ENCODE measurements at regions not wholly inside any gene's neighbourhood (a gene's known extent, or its start where the extent isn't known, plus 50 kb on each side); places are given as distances from the start of the nearest gene placed in this dataset.
A peak's percentile ranks its signal among the peaks of the same experiment; 100 is the strongest.

DNA sequence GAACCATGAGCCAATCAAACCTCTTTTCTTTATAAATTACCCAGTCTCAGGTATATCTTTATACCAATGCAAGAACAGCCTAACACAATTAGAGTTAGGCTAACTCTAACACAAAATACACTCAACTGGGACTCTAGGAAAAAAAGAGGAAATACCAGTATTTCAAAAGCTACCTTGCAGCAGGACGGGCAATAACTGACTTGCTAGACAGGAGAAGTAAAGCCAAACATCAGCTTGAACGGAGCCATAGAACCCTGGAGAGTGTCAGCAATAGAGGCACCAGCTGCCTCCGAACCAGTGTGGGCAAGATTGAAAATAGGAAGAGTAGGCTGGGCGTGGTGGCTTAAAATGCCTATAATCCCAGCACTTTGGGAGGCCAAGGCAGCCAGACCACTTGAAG is 162.0 kb upstream of the SOX4 start:
- no peak for DNase-seq

DNA sequence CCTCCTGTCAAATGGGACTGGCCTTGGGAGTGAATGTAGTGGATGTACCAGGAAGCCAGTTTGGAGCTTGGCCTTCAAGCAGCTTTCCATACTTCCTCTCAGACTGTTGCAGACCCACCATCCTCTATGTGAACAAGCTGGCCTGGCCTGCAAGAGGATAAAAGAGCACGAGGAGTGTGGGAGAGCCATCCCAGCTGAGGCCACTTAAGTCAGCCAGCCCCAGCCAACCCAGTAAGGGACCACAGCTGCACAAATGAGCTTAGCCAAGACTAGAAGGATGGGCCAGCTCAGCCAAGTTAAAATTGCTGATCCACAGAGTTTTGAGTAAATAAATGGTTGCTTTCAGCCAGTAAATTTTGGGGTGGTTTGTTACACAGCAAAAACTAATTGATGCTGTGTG is 156.9 kb upstream of the SOX4 start:
- DNase-seq, result no peak

GRCh38 chr6:21437581-21437980 is 156.0 kb upstream of the SOX4 start:
- no peak for DNase-seq

- peak; percentile 85 for DNase-seq
These were observed 155.1 kb upstream of the SOX4 start for GRCh38 chr6:21438237-21438985.

- DNase-seq, result peak; percentile 36
These were observed 154.6 kb upstream of the SOX4 start for GRCh38 chr6:21438986-21439352.

- peak; percentile 11 for DNase-seq
These were observed 152.2 kb upstream of the SOX4 start for GRCh38 chr6:21441386-21441785.

DNA sequence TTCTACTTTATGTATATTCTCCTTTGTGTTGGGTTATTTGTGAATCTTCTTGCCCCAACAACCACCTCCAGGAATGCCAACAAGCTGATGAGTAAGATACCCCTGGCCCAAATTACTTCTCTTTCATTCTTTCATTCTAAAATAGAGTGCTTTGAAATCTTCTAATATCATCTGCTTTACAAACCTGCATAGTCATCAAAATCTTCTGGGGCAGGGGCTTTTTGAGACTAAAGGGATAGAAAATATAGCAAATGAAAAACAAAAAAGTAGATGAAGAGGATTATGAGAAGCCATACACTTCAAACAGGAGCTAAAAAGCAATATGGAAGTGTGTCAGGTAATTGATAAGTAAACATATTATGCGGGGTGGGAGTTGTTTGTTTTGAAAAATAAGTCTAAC is 150.7 kb upstream of the SOX4 start:
- no peak for DNase-seq

DNA sequence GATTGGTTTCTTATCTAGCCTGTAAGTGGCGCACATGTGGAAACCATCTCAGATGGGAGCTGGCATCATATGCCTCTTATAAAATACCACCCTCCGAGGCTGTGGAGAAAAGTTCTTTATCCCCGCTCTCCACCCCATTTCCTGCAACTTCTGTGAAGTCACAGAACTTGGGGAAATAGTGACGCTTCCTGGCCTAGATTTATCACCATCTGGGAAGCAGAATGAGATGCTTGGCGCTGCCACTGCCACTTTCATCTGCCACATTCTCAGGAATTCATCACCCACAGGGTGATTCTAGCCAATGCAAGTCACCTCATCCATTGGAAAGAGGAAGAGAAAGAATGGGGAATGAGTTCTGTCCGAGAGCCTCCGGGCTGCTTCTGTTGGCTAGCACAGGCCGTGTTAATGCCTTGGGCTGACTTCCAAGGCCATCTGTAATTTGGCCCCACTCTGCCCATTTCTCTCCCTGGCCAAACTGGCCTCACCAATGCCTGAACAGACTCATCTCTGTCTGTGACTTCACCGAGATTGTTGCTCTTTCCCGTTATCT is 148.8 kb upstream of the SOX4 start:
- no peak for DNase-seq

- DNase-seq, result no peak
These were observed 145.6 kb upstream of the SOX4 start for GRCh38 chr6:21447987-21448386.

- no peak for DNase-seq
These were observed 145.0 kb upstream of the SOX4 start for GRCh38 chr6:21448485-21449109.

DNA sequence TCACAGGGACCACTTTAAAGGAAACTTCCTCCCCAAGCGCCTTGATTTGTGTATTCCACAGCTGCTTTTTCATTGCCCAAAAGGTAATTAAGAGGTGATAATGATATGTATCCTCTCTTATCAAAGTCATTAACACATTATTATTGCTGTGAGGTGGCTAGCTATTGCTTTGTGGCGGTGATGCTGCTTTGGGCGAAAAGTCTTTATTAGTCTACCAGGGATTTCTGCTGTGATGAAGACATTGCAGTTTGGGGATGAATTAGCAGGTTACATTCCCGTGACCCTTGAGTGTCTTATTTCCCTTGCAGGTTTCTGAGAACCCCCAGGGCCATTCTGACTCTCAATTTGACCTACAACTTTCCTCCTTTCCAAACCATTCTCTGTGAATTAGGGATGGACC is 143.4 kb upstream of the SOX4 start:
- no peak for DNase-seq

GRCh38 chr6:21450628-21451027 is 142.9 kb upstream of the SOX4 start:
- DNase-seq, result no peak

DNA sequence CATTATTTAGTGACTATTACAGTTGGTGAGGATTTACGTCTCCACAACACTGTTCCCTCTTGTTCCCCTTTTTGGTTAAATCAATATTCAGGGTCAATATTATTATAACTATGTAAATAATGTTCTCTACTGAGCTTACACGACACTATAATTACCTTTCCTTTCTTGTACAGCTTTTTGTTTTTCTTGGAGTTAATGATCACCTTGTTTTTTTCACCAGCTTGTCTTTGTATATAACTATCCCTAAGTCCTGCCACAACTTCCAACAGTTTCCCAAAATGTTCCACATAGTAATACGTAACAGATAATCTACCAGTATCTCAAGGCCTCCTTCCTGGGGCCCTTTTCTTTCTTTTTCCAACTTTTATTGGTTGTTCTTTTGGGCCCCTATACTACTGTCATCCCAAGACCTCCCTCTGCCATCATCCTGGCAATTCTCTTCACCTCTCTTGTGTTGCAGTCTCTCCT is 142.0 kb upstream of the SOX4 start:
- DNase-seq, result no peak

DNA sequence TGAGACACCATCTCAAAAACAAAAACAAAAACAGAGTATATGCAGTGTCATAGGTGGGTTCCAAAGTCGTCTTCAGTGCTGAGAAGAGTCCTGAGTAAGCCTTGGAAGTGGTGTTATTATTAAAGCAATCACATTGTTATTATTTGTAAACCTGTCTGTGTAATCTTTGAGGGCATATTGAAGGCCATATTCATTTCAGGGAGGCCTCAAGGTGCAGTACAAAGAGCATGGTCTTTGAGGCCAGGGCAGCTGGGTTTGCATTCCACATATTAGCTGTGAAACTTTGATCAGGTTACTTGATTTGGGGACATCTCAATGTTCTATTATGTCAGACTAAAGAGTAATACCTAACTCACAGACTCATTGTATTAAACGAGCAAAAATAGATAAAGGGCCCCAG is 139.3 kb upstream of the SOX4 start:
- no peak for DNase-seq

DNA sequence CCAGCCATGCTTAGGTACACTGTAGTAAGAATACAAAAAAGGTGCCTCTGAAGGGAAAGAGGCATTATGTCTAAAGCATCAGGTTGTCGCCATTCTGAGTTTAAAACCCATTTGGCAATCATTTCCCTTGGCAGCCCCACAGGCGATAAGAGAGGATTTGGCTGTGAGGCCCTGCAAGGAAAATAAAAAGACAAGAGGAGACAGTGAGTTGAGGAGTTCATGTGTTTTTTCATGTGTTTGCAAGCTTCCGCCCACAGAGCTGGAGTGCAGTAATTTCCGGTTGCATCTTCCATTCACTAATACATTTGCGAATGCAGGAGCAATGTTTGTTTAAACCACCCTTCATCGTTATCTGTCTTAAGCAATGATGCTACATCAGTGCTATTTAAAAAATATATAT is 138.5 kb upstream of the SOX4 start:
- DNase-seq, result no peak

DNA sequence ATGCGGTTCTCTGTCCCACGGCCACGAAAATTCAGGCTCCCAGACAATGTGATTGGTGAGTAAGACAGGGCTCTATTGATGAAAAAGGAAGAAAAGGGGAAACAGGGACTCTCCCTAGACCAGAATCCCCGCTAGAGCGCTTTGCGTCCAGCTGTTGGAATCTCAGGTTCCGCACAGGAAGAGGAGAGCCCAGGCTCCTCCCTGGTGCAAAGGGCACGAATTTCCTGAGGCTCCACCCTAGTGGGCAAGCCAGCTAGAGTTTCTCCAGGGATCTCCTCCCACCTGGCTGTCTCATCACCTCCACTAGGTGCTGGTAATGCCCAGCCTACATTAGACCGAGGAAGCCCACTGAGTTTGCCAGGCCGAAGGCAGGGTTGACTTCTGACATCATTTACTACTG is 135.9 kb upstream of the SOX4 start:
- no peak for DNase-seq

- no peak for DNase-seq
These were observed 133.9 kb upstream of the SOX4 start for GRCh38 chr6:21459641-21460040.

DNA sequence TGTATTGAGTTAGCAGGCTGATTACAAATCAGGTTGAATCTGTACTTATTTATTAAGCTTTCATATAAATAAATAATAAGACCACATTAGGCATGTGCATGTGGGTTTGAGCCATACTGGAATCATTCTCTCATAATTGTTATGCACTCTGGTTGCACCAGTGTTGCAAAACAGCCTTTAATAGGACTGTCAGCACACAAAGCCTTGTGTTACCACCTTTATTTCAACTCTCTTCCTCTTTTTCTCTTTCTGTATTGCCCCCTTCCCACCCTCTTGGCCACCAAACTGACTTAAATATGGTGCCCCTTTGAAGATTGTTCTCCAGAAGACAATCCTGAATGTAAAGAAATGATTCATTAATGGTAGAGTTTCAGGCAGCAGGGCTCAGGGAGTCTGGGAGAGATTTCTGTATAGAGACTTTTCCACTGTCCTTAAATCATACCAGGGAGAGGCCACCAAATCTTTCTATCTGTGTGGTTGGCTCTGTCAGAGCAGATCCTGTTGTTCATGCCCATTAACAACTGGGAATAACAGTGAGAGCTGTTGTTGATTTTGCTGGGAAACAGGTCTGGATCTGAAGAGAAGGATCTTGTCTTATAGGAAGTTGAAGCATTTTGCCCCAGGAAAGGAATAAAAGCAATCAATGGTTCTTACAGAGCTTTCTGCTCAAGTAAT is 131.6 kb upstream of the SOX4 start:
- no peak for DNase-seq

DNA sequence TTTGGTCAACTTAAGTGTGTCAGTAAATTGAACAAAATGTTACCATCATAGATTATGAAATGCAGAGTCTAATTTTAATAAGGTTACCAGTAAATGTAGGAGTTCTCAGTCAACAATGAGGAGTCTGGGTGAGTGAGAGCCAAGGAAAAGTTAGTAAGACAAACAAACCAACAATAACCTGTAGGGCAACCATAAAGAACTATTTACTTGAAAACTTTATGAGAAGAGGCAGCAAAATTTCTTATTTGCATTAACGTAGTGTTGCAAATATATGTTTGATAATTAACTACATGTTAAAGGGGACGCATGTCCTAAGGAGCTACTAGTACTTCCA is 131.1 kb upstream of the SOX4 start:
- no peak for DNase-seq

DNA sequence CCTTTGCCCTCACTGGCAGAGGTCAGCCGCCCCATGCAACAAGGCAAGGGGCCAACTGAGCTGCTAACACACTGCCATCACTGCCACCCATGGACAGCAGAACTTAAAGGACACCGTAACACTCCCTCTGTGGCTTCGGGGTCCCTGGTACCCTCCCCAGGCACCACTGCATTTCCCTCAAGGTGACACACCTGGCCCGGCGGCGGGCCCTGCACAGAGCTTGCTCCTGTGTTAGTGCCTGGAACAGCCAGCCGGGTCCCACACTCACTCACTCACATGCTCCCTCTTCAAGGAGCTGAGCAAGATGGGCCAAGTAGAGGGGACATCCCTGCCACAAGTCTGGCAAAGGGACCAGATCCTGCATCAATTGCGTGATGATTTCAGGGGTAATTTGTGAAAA is 126.5 kb upstream of the SOX4 start:
- DNase-seq, result no peak

- DNase-seq, result no peak
These were observed 125.1 kb upstream of the SOX4 start for GRCh38 chr6:21468461-21468860.

GRCh38 chr6:21469213-21469612 is 124.3 kb upstream of the SOX4 start:
- no peak for DNase-seq

DNA sequence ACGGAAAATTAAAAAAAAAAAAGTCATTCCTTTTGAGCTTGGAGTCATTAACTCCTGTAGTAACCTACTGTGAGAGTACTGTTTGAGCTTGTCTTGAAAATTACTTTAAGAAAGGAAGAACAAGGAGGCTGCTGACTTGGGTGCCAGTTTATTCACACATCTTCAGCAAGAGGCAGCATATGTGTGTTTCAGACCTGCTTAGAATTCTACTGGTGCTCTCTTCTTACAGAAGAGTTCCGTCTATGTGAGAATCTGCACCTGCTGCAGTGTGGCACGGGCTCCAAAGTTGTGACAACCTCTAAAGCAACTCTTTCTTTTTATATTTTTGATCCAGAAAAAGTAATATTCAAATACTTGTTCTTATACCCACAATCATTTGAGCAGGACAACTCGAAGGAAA is 117.4 kb upstream of the SOX4 start:
- no peak for DNase-seq

DNA sequence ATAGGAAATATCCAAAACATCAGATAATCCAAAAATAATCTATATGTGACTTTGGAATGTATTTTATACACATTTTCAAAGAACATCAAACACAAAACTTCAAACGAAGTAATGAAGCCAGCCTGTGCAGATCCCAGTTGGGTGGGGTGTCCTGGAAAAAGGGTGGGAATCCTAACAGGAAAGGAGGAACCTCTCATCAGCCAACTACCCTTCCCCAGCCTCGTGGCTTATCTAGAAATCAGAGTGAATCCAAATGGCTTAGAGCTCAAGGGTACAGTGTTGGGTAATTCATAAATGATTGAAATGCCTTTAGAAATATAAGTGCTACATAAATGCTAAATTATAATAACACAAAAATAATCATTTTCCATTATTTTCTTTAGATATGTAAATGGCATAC is 115.1 kb upstream of the SOX4 start:
- DNase-seq, result no peak
